ENCODE measurements at regions not wholly inside any gene's neighbourhood (a gene's known extent, or its start where the extent isn't known, plus 50 kb on each side); places are given as distances from the start of the nearest gene placed in this dataset.

- no peak overlapping the region for H3K4me3 ChIP-seq (ENCODE audit: low read length)
- TF ChIP-seq CTCF (conservative IDR thresholded peaks at IDR 0.05; ENCODE audit: low read depth, low read length): no peak
- DNase-seq (ENCODE audit: low read depth): no peak
Observed at GRCh38 chr3:117932441-117932840, 1102.2 kb downstream of the IGSF11 start.

- no peak overlapping the region for H3K4me3 ChIP-seq (ENCODE audit: low read length)
- no peak for TF ChIP-seq CTCF (conservative IDR thresholded peaks at IDR 0.05; ENCODE audit: low read depth, low read length)
- DNase-seq (ENCODE audit: low read depth): no peak
Observed at GRCh38 chr3:117936159-117936558, 1098.5 kb downstream of the IGSF11 start.

GRCh38 chr3:117938974-117939373, 1095.7 kb downstream of the IGSF11 start:
- TF ChIP-seq CTCF (conservative IDR thresholded peaks at IDR 0.05; ENCODE audit: low read depth, low read length): no peak
- DNase-seq (ENCODE audit: low read depth): no peak
- H3K4me3 ChIP-seq (ENCODE audit: low read length): no peak overlapping the region

- no peak for TF ChIP-seq CTCF (conservative IDR thresholded peaks at IDR 0.05; ENCODE audit: low read depth, low read length)
- no peak for DNase-seq (ENCODE audit: low read depth)
- no peak overlapping the region for H3K4me3 ChIP-seq (ENCODE audit: low read length)
Observed at GRCh38 chr3:117939425-117940027, 1095.1 kb downstream of the IGSF11 start.

GRCh38 chr3:117941015-117941414, 1093.6 kb downstream of the IGSF11 start:
- TF ChIP-seq CTCF (conservative IDR thresholded peaks at IDR 0.05; ENCODE audit: low read depth, low read length): no peak
- no peak overlapping the region for H3K4me3 ChIP-seq (ENCODE audit: low read length)
- DNase-seq (ENCODE audit: low read depth): no peak

- DNase-seq (ENCODE audit: low read depth): no peak
- no peak overlapping the region for H3K4me3 ChIP-seq (ENCODE audit: low read length)
- TF ChIP-seq CTCF (conservative IDR thresholded peaks at IDR 0.05; ENCODE audit: low read depth, low read length): no peak
Observed at GRCh38 chr3:117941756-117942155, 1092.9 kb downstream of the IGSF11 start.

GRCh38 chr3:117954131-117954530, 1080.5 kb downstream of the IGSF11 start:
- no peak overlapping the region for H3K4me3 ChIP-seq (ENCODE audit: low read length)
- no peak for TF ChIP-seq CTCF (conservative IDR thresholded peaks at IDR 0.05; ENCODE audit: low read depth, low read length)

More at GRCh38 chr3:117954131-117954530, 1080.5 kb downstream of the IGSF11 start:
- no peak for DNase-seq (ENCODE audit: low read depth)
